Neural progenitor cell (in vitro differentiated cells): ENCODE measurements at regions not wholly inside any gene's neighbourhood (a gene's known extent, or its start where the extent isn't known, plus 50 kb on each side); places are given as distances from the start of the nearest gene placed in this dataset.
A peak's percentile ranks its signal among the peaks of the same experiment; 100 is the strongest.

Source experiments
- DNase-seq: peaks from one replicate; pipeline ENCODE4 v3.0.0-alpha.2; 2016; ENCODE audit warnings: low spot score
- H2AFZ ChIP-seq: fragments of 200-600 bp; sonication (generic); replicated peaks from 2 replicates; pipeline ENCODE4 v1.6.1; 2016; ENCODE audit warnings: antibody characterized with exemption
- H3F3A ChIP-seq: fragments of 200-600 bp; sonication (generic); 2 replicates; pipeline ENCODE4 v1.6.1; 2016; ENCODE audit warnings: antibody characterized with exemption, low read depth
- H3K27ac ChIP-seq: fragments of 200-600 bp; sonication (generic); 2 replicates; pipeline ENCODE4 v1.5.1; 2016; ENCODE audit warnings: mild to moderate bottlenecking
- H3K27me3 ChIP-seq: fragments of 200-600 bp; sonication (generic); 2 replicates; pipeline ENCODE4 v1.6.1; 2016; ENCODE audit warnings: mild to moderate bottlenecking, moderate library complexity
- H3K36me3 ChIP-seq: fragments of 200-600 bp; sonication (generic); 2 replicates; pipeline ENCODE4 v1.5.1; 2016
- H3K4me1 ChIP-seq: fragments of 200-600 bp; sonication (generic); 2 replicates; pipeline ENCODE4 v1.6.1; 2016; ENCODE audit warnings: mixed run types
- H3K4me2 ChIP-seq: fragments of 200-600 bp; sonication (generic); 2 replicates; pipeline ENCODE4 v1.6.1; 2016
- H3K4me3 ChIP-seq: fragments of 200-600 bp; sonication (generic); 2 replicates; pipeline ENCODE4 v1.5.1; 2016
- H3K79me2 ChIP-seq: fragments of 200-600 bp; sonication (generic); 2 replicates; pipeline ENCODE4 v1.6.1; 2016; ENCODE audit warnings: low read depth
- H3K9ac ChIP-seq: fragments of 200-600 bp; sonication (generic); 2 replicates; pipeline ENCODE4 v1.6.1; 2016
- H3K9me3 ChIP-seq: fragments of 200-600 bp; sonication (generic); 2 replicates; pipeline ENCODE4 v1.5.1; 2016; ENCODE audit warnings: low read depth
- H4K20me1 ChIP-seq: fragments of 200-600 bp; sonication (generic); 2 replicates; pipeline ENCODE4 v1.6.1; 2016; ENCODE audit warnings: low read depth
- H3K27ac Mint-ChIP-seq: 3 replicates; pipeline ENCODE4 v1.8.0; 2021; ENCODE audit warnings: mixed read lengths
- H3K27me3 Mint-ChIP-seq: 2 replicates; pipeline ENCODE4 v1.8.0; 2022; ENCODE audit warnings: low read depth, mild to moderate bottlenecking, inconsistent platforms, moderate library complexity, mixed read lengths; ENCODE audit not compliant: insufficient read depth
- H3K36me3 Mint-ChIP-seq: 3 replicates; pipeline ENCODE4 v1.8.0; 2021; ENCODE audit warnings: mixed read lengths
- H3K4me1 Mint-ChIP-seq: 3 replicates; pipeline ENCODE4 v1.8.0; 2021; ENCODE audit warnings: mixed read lengths
- H3K4me3 Mint-ChIP-seq: 3 replicates; pipeline ENCODE4 v1.8.0; 2021; ENCODE audit warnings: mild to moderate bottlenecking, moderate library complexity, mixed read lengths
- H3K9me3 Mint-ChIP-seq: 3 replicates; pipeline ENCODE4 v1.8.0; 2020; ENCODE audit warnings: mixed read lengths
- CTCF ChIP-seq: fragments of 200-600 bp; sonication (generic); IDR thresholded peaks from 2 replicates; pipeline ENCODE4 v1.5.1; 2017; ENCODE audit warnings: antibody characterized with exemption, mild to moderate bottlenecking
- EZH2 ChIP-seq: fragments of 200-600 bp; sonication (generic); IDR thresholded peaks from 2 replicates; pipeline ENCODE4 v1.6.1; 2017; ENCODE audit warnings: antibody characterized with exemption, mild to moderate bottlenecking, moderate library complexity
- EZH2phosphoT487 ChIP-seq: fragments of 200-600 bp; sonication (generic); IDR thresholded peaks from 2 replicates; pipeline ENCODE4 v1.6.1; 2017; ENCODE audit warnings: antibody characterized with exemption

GRCh38 chr13:59326717-59327116 lies 837.0 kb downstream of the DIAPH3 start:
- Mint-ChIP-seq H3K27me3 (peaks cover 3% of the 10 kb centered on the region), H3K4me1 (no peaks in the 10 kb centered on the region), H3K4me3 (no peak overlapping the region), H3K9me3 (no peaks in the 10 kb centered on the region), H3K36me3 (no peaks in the 10 kb centered on the region), H3K27ac (no peak overlapping the region)
- Histone ChIP-seq H3K4me1 (no peaks in the 10 kb centered on the region), H3K4me3 (no peak overlapping the region), H3K79me2 (no peaks in the 10 kb centered on the region), H3F3A (no peaks in the 10 kb centered on the region), H4K20me1 (no peaks in the 10 kb centered on the region), H3K36me3 (no peaks in the 10 kb centered on the region), H3K27me3 (no peaks in the 10 kb centered on the region), H3K27ac (no peak overlapping the region), H3K9me3 (no peaks in the 10 kb centered on the region), H2AFZ (no peak overlapping the region), H3K9ac (no peak overlapping the region), H3K4me2 (no peak overlapping the region)
- TF ChIP-seq EZH2phosphoT487, result no peak
- no peak for TF ChIP-seq EZH2
- no peak for TF ChIP-seq CTCF
- DNase-seq, result no peak

- no peaks in the 10 kb centered on the region for H3K4me1 ChIP-seq
These were observed 833.0 kb downstream of the DIAPH3 start for GRCh38 chr13:59330764-59331163.

GRCh38 chr13:59332966-59333365 lies 830.8 kb downstream of the DIAPH3 start:
- H3K27me3 ChIP-seq, result no peaks in the 10 kb centered on the region
- no peaks in the 10 kb centered on the region for H3K36me3 Mint-ChIP-seq
- no peak for TF ChIP-seq EZH2
- TF ChIP-seq EZH2phosphoT487, result no peak
- no peak for TF ChIP-seq CTCF
- H3K9me3 ChIP-seq, result no peaks in the 10 kb centered on the region
- no peak overlapping the region for H3K4me2 ChIP-seq
- H3K27me3 Mint-ChIP-seq, result no peaks in the 10 kb centered on the region
- H3K9me3 Mint-ChIP-seq, result no peaks in the 10 kb centered on the region
- no peak overlapping the region for H3K9ac ChIP-seq
- H3K27ac ChIP-seq, result no peak overlapping the region
- no peak overlapping the region for H3K4me3 ChIP-seq
- no peaks in the 10 kb centered on the region for H3K79me2 ChIP-seq
- H3F3A ChIP-seq, result no peaks in the 10 kb centered on the region
- H3K4me3 Mint-ChIP-seq, result no peak overlapping the region
- H4K20me1 ChIP-seq, result no peaks in the 10 kb centered on the region
- H3K4me1 ChIP-seq, result no peaks in the 10 kb centered on the region
- H2AFZ ChIP-seq, result no peak overlapping the region
- H3K36me3 ChIP-seq, result no peaks in the 10 kb centered on the region
- no peak overlapping the region for H3K27ac Mint-ChIP-seq
- H3K4me1 Mint-ChIP-seq, result no peaks in the 10 kb centered on the region
- no peak for DNase-seq

More at GRCh38 chr13:59330764-59331163, 833.0 kb downstream of the DIAPH3 start:
- no peaks in the 10 kb centered on the region for H3K9me3 Mint-ChIP-seq
- no peak overlapping the region for H3K27ac Mint-ChIP-seq
- H3K27me3 Mint-ChIP-seq, result no peaks in the 10 kb centered on the region
- no peak overlapping the region for H3K4me3 ChIP-seq
- DNase-seq, result no peak
- no peaks in the 10 kb centered on the region for H3K4me1 Mint-ChIP-seq
- H3K9ac ChIP-seq, result no peak overlapping the region
- H3K9me3 ChIP-seq, result no peaks in the 10 kb centered on the region
- H3K27ac ChIP-seq, result no peak overlapping the region
- H3F3A ChIP-seq, result no peaks in the 10 kb centered on the region
- no peak overlapping the region for H3K4me2 ChIP-seq
- TF ChIP-seq EZH2 (no peak), CTCF (no peak), EZH2phosphoT487 (no peak)
- no peaks in the 10 kb centered on the region for H4K20me1 ChIP-seq
- H3K79me2 ChIP-seq, result no peaks in the 10 kb centered on the region
- no peaks in the 10 kb centered on the region for H3K36me3 ChIP-seq
- H3K4me3 Mint-ChIP-seq, result no peak overlapping the region
- H3K36me3 Mint-ChIP-seq, result no peaks in the 10 kb centered on the region
- H2AFZ ChIP-seq, result no peak overlapping the region
- no peaks in the 10 kb centered on the region for H3K27me3 ChIP-seq

- Histone ChIP-seq H3K79me2 (no peaks in the 10 kb centered on the region), H3K9me3 (no peaks in the 10 kb centered on the region), H3K27me3 (no peaks in the 10 kb centered on the region), H3F3A (no peaks in the 10 kb centered on the region), H3K4me2 (no peak overlapping the region), H3K4me1 (no peaks in the 10 kb centered on the region), H4K20me1 (no peaks in the 10 kb centered on the region), H2AFZ (peak overlapping the region; percentile 12), H3K27ac (no peak overlapping the region), H3K36me3 (no peaks in the 10 kb centered on the region), H3K4me3 (no peak overlapping the region), H3K9ac (no peak overlapping the region)
- no peak for TF ChIP-seq CTCF
- no peak for TF ChIP-seq EZH2
- no peak for TF ChIP-seq EZH2phosphoT487
- Mint-ChIP-seq H3K36me3 (no peaks in the 10 kb centered on the region), H3K4me1 (no peaks in the 10 kb centered on the region), H3K4me3 (no peak overlapping the region), H3K9me3 (no peaks in the 10 kb centered on the region), H3K27me3 (no peaks in the 10 kb centered on the region), H3K27ac (no peak overlapping the region)
- DNase-seq, result no peak
These were observed 826.7 kb downstream of the DIAPH3 start for GRCh38 chr13:59337070-59337469.
